GM21619 (cell line): ENCODE measurements at regions not wholly inside any gene's neighbourhood (a gene's known extent, or its start where the extent isn't known, plus 50 kb on each side); places are given as distances from the start of the nearest gene placed in this dataset.
"Not testable (repeated sequence)": the region's sequence is repeated elsewhere in the genome, so short reads cannot be mapped to it uniquely, and the experiment has no call there.

Experiments
- ATAC-seq: cut with Tn5 transposase; IDR thresholded peaks from one replicate; pipeline ENCODE4 v1.9.1; 2021; ENCODE audit not compliant: unreplicated experiment

DNA sequence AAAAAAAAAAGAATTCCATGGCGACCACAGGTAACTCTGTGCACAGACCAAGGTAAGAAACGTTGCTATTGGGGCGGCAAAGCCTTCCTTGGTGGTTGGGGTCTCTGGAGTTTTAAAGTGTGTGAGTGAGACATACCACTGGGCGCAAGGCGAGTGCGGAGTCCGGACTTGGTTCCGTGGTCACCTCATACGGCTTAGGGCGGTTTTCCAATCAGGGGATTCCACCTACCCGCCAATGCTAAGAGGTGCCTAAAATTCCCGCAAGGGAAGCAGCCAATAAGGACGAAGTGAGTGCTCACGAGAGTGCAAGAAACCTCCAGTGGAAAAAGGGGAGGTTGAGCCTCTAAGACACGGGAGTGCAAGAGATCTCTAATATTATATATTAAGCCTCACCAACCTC lies 68.6 kb upstream of the PRSS16 start:
- no peak for ATAC-seq

DNA sequence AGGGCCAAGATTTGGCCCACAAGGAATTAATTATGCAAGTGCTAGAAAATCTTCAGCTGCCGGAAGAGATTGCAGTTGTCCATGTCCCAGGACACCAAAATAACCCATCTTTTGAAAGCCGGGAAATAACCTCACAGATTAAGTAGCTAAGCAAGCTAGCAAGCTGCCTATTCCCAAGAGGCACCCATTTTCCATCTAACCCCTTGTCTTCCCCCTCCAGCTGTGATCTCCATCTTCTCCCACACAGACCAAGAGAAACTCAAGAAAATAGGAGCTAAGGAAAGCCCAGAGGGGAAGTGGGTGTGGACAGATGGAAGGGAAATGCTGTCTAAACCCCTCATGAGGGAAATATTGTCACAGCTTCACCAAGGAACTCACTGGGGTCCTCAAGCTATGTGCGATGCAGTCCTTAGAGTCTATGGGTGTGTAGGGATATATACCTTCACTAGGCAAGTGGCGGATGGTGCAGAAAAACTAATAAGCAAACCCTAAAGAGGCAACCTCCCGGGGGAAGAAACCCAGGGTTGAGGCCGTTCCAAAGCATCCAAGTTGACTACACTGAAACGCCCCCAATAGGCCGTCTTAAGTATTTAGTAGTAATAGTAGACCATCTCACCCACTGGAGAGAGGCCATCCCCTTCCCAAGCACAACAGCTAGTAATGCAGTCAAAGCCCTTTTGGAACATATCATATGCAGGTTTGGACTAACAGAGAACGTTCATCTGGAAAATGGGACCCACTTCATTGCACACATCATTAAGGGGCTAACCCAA lies 64.3 kb upstream of the PRSS16 start:
- ATAC-seq: no peak

DNA sequence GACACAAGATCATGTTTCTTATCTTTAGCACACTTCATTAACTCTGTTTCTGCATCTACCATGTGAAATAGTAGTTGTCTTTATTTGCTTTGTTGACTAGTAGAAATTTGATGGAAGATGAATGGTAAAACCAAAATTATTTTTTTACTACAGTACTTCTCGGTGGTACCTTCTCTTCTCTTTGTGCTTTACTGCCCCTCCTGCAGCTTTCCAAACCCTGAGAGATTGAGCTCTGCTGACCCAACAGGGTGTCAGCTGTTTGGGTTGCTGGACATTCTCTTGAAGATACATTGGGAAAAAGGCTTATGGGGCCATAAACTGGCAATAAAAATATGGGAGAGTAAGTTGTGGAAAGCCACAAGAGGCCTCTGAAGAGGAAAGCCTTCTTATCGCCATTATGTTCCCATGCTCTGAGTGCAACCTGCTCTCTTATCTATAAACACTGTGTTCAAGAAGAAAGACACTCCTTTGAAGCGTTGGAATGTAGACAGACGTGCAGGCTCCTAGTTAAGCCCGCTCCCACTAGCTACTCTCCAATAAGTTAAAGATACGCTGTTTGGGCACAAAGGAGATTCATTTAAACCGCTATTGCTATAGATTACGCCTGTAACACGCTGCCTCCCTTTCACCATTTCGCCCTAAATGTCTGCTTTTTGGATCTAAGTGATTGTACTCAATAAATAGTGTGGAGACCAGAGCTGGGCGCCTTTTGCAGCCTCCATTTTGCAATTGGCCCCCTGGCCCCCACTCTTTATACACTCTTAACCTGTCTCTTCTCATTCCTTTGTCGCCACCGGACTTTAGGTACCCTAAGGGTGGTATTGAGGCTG lies 60.1 kb upstream of the PRSS16 start:
- ATAC-seq: no peak

DNA sequence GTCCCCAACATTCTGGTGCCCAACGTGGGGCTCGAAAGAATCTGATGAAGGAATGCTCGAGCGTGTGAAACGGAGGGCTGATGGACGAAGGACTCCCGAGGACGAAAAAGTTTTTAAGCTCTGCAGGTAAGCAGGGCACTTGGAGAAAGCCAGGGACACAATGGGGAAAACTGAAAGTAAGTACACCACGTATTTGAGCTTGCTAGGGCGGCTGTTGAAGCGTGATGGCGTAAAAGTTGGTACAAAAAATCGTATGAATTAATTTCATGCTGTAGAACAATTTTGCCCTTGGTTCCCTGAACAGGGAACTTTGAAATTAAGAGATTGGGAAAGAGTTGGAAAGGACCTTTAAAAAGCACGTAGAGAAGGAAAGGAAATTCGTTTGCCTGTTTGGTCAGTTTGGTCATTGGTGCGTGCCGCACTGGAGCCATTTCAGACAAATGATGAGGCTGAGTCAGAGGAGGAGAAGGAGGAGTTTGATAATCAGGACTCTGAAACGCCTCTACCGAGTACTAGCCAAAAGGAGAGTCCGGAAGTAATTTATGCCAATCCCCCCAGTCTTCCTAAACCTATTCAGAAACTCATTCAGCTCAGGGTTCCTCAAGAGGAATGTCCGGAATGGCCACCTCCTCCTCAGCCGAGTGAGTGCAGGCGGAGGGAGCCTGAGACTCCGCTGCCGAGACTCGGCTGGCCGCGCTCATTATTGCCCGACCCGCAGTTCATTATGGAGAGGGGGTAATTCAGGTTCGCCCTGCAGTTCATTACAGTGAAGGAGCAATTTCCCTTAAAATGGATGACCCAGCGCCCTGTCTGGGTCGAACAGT lies 59.2 kb upstream of the PRSS16 start:
- ATAC-seq: peak; percentile 83

DNA sequence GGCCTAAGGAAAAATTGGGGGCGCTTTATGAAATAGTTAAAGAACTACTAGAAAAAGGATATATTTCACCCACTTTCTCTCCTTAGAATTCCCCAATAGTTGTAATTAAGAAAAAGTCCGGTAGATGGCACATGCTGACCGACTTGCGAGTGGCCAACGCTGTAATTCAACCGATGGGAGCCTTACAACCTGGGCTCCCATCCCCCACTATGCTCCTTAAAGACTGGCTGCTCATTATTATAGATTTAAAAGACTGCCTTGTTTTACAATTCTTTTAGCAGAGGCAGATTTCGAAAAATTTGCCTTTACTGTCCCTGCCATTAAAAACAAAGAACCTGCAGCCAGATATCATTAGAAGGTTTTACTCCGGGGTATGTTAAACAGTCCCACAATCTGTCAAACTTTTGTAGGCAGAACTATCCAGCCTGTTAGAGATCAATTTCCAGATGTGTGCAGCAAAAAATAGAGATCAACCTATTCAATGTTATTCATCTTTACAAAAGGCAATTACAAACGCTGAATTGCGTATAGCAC lies 58.5 kb upstream of the PRSS16 start:
- peak; percentile 79 for ATAC-seq

DNA sequence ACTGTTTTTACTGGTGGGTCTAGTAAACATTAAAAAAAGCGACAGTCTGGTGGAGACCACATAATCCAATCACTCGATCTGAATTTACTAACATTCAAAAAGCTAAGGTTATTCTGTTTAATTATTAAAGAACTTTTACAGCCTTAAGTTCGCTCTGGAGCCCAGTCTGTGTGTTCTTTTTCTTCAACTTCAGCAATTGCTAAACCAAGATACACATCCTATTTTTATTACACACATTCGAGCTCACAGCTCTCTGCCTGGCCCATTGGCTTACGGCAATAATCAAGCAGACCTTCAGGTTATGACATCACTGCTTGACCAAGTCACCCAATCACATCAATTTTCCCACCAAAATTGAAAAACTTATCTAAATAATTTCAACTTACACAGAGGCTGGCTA lies 57.4 kb upstream of the PRSS16 start:
- no peak for ATAC-seq

DNA sequence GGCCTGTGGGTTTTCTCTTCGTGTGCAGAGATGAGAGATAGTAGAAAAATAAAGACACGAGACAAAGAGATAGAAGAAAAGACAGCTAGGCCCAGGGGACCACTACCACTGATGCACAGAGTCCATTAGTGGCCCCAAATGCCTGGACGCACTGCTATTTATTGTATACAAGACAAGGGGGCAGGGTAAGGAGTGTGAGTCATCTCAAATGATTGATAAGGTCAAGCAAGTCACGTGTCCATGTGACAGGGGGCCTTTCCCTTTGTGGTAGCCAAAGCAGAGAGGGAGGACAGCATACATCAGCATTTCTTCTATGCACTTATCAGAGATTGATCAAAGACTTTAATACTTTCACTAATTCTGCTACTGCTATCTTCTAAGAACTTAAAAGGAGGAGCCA lies 53.0 kb upstream of the PRSS16 start:
- not testable (repeated sequence) for ATAC-seq

DNA sequence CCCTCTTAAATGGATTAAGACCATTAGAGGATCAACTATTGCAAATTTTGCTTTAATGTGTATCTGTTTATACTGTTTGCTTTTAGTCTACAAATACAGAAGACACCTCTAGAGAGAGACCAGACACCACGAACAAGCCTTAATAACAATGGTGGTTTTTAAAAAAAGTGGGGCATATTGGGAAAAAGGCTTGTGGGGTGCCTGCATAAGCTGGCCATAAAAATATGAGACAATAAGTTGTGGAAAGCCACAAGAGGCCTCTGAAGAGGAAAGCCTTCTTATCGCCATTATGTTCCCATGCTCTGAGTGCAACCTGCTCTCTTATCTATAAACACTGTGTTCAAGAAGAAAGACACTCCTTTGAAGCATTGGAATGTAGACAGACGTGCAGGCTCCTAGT lies 52.0 kb upstream of the PRSS16 start:
- not testable (repeated sequence) for ATAC-seq
